ENCODE measurements at regions not wholly inside any gene's neighbourhood (a gene's known extent, or its start where the extent isn't known, plus 50 kb on each side); places are given as distances from the start of the nearest gene placed in this dataset.

DNA sequence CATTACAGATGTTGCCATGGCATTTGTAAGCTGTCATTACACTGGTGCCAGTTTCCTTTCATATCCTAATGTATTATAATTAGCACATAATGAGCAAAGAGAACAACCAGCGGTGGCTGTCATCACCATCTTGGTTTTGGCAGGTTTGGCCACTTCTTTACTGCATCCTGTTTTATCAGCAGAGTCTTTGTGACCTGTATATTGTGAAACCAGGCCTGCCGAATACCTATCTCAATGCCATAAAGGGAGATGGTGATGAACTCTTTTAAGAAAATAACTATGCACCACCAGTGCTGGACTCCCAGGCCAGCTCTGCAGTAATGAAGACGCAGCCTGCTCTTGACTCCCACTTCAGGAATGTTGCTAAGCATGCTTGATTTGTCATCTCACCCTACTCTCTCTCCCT, 458.1 kb upstream of the NR2F2 start:
- DNase-seq (ENCODE audit: low spot score): no peak

DNA sequence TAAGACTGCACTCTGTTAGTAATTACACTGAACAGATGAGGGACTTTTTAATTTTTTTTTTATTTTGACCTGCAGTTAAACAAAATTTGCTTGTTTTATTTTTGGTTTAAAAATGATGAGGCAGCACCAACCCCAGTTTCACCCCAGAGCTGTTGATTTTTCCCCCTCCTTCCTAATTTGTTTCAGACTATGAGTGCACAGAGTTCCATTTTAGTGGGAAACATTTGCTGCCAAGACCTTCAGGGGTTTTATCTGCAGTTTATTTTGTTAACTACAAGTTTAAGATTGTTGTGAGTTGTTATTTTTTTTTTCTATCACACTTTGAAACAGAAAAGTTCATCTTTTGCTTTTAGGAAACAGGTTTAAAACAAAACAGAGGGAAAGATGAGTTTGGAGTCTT, 455.9 kb upstream of the NR2F2 start:
- no peak for DNase-seq (ENCODE audit: low spot score)

DNA sequence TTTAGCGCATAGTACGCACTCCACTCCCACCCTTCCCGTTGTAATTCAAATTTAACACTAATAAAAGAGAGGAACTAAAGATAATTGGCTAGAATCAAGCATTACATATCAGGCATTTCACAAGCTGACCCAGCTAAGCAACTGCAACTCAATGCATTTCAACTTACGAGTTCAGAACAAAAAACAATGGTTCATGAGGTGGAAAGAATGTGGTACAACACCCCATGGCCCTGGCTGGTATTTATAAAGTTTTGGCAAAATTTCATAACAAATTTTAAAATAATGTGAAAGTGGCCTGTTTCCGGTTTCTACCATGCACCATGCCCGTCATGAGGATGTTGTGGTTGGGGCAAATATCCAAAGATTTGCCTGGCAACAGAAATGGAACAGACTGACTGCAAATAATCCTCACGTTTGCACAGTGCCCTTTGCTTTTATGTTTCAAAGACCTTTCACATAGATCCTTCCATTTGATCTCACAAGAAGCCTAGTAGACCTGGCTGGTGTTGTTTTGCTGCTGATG, 455.3 kb upstream of the NR2F2 start:
- no peak for DNase-seq (ENCODE audit: low spot score)

DNA sequence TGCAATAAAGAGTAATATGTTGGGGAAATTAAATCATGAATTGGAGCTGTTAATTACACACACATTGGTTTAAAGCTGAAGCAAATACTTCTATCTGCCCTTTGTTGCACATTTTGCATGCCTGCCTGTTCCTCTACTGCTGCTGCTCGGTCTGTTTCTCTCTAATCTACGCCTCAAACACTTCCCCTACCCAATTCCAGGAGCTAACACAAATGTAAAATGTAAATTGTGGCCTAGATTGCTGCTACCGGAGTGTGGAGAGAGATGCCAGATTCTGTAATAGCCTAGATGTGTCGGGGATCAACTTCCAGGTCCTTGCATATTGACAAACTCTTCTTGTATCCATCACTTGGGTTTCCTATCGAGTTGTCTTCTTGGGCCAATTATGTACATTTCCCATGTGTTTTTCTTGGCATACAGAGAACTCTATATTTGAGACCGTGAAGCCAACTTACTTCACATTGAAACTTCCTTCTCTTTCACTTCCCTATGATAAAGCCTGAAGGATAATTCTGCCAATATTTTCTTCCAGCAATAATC, 450.4 kb upstream of the NR2F2 start:
- DNase-seq (ENCODE audit: low spot score): no peak

- DNase-seq (ENCODE audit: low spot score): no peak
These were observed 449.9 kb upstream of the NR2F2 start for GRCh38 chr15:95880630-95881029.

DNA sequence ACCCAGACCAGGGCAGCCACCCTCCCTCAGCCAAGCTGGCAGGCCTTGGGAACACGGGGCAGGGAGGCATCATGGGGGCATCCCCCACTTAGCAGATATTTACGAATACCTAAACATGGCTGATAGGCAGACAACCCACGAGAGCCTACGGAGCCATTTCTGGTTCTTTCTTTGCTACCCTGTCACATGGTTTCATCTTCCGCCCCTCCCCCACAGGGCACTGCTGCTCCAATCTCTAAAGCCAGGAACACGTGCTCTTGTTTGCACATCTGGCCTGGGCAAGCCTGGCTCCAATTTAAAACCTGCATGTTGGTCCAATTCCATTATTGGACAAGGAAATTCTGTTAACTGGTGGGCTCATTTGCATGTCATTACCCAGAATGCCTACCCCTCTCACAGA, 447.4 kb upstream of the NR2F2 start:
- no peak for DNase-seq (ENCODE audit: low spot score)

DNA sequence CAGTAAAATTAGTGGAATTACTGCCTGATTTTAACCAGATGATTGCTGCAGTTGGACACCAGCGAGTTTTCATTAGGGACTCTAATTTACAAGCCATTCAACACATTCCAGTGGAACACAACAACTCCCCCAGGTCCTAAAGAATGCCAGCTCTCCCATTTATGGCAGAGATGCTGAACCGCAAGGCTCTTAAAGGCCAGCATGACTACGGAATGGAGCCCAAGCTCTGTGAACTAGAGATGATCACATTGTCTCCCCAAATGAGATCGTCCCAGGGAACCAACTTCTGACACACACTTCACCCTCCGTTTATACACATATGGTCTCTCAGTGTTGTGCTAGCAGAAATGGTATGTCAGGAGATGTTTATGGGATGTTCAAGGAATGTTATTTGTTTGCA, 446.2 kb upstream of the NR2F2 start:
- no peak for DNase-seq (ENCODE audit: low spot score)

GRCh38 chr15:95887666-95888390, 442.7 kb upstream of the NR2F2 start:
- no peak for DNase-seq (ENCODE audit: low spot score)

DNA sequence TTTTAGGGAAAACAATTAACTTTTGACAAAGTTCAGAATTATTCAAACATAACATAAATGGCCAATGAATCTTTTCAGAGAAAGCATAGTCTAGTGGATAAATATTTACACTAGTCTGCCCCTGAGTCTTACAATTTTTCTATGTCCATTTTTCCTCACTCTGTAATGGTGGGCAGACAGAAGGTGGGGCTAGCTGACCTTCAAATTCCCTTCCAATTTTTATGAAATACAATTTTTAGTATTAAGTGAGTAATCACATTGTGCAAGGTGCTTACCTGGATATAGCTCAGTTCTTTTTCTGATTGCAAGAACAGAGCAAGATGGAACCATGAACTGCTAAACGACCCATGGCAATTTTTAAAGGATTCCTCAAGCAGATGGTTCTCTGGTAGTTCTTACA, 441.7 kb upstream of the NR2F2 start:
- DNase-seq (ENCODE audit: low spot score): no peak

DNA sequence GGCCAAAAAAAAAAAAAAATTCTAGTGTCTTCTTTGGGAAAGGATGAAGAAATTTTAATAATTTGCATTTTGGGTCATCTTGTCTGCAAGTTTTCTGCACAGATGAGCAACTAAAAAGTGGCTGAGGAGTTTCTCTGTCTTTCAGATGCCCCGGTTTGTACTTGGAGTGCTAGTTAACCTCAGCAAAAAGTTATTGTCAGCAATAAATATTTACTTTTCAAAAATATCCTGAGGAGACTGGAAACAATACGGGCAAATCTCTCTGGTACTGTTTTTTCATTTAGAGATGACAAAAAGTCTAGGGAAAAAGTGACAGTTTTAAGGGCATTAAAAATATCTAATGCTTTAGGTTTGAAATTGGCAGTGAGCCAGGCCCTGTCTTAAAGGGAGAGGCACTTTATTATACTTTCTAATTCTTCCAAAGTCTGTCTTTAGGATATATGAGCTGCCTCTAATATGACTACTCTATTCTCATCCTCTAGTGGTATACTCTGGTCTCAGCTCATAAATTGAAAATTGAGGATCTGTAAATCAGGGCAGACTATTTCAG, 436.0 kb upstream of the NR2F2 start:
- no peak for DNase-seq (ENCODE audit: low spot score)

DNA sequence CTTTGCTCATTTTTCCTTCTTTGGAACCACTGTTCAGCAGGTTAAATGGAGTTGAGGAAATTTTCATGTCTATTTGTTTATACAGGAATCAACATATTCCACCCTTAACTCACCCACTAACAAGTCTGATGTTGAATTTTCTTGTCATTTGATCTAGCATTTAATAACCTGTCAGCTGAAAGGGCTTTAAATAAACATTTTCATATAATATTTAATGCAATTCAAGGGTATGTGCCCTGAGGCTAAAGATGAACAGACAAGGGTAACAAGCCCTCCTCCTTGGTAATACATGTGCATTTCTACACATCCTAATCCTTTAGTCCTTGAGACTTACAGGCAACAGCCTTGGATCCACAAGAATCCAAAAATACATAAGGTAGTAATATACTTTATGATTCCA, 435.0 kb upstream of the NR2F2 start:
- no peak for DNase-seq (ENCODE audit: low spot score)

- no peak for DNase-seq (ENCODE audit: low spot score)
These were observed 432.8 kb upstream of the NR2F2 start for GRCh38 chr15:95897651-95898050.

GRCh38 chr15:95898761-95899160, 431.7 kb upstream of the NR2F2 start:
- no peak for DNase-seq (ENCODE audit: low spot score)

- DNase-seq (ENCODE audit: low spot score): no peak
These were observed 429.2 kb upstream of the NR2F2 start for GRCh38 chr15:95901271-95901670.

DNA sequence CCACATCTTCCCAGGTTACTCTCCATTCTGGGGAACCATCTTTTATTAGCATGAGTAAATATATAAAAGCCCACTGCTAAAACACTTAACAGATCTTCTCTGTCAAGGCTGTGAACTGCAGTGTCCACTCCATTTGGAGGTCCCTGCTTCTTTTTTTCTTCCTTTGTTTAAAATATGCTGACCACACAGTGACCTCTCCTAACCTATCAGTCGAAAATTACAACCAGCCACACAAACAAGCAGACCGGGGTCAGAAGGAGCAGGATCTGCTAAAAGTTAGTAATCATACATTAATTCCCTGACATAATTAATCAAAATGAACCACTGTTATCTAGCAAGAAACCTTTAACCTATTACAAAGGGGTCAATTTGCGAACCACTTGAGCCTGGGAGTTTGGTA, 427.9 kb upstream of the NR2F2 start:
- no peak for DNase-seq (ENCODE audit: low spot score)

DNA sequence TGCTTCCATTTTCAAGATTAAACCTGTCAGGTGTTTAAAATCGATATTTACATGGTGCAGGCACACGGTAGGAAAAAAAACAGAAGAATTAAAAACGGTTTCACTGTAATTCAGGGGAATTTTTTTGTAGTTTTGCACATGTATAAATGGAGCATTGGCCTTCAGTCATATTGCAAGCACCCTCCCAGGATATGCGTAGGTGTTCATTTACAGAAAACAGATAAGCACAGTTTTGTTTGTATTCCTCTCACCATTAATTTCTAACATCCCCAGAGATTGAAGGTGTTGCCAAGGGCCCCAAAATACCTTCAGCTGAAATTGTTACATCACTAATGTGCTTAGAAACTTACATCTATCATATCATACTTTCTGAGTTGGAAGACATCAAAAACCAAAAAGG, 427.1 kb upstream of the NR2F2 start:
- no peak for DNase-seq (ENCODE audit: low spot score)

- no peak for DNase-seq (ENCODE audit: low spot score)
These were observed 419.8 kb upstream of the NR2F2 start for GRCh38 chr15:95910643-95911212.

DNA sequence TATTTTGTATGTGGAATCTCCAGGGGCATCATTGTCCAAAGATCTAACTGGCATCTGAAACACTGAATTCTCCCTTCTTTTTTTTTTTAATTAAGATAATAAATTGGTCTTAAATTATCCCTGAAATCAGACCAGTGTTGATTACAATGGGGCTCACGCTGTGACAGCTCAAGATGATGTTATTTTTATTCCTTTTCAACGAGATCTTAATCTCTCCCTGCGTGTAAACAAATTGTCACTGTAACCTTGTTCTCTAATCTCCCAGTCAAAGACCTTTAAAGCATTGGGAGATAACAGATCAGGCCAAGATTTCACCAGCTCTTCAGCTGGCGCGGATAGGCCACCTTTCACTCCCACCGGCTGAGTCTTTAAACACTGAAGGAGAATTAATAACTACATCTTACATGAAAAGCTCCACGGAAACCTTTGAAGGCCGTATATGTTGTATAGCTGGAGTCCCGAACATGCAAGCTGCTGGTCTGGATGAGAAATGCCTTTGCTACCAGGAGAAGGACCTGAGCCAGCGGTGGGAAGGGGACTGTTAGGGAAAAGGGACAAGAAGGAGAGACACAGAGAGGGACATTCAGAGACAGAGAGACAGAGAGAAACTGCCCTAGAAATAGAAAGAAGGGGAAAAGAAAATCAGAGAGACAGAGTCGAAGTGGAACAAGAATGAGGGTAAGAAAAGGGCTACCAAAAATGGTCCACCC, 418.8 kb upstream of the NR2F2 start:
- no peak for DNase-seq (ENCODE audit: low spot score)

DNA sequence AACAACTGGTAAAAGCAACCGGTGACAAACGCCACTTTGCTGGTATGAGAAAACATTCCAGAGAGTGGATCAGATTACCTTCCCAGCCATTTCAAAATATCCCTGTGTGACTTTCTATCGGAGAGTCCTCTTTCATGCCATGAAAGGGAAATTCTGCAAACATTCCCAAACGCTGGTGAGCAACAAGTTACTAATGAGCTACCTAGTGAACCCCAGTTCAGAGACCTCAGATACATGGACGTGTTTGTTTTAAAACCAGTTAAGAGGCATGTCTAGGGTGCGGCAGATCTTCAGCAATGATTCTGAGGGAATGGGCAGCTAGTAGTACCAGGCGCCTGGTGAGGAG, 418.2 kb upstream of the NR2F2 start:
- DNase-seq (ENCODE audit: low spot score): no peak

- DNase-seq (ENCODE audit: low spot score): no peak
These were observed 417.8 kb upstream of the NR2F2 start for GRCh38 chr15:95912728-95913127.

DNA sequence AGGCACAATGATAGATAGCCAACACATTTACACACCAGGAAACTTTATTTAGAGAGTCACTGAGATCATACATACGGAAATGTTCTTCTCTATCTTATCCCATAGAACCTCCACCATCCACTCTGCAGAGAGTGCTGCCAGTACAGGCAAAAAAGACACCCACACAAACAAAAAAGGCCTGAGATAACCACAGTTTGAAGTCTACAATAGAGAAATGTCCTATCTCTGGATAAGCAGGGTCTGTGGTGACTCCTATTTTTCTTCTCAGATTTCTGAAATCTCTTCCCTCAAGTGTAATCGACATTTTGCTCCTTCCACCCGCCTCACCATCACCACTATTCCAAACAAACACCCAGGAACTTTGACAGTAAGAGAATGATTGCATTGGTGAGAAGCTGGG, 413.9 kb upstream of the NR2F2 start:
- DNase-seq (ENCODE audit: low spot score): no peak

- DNase-seq (ENCODE audit: low spot score): no peak
These were observed 412.0 kb upstream of the NR2F2 start for GRCh38 chr15:95918525-95918924.

DNA sequence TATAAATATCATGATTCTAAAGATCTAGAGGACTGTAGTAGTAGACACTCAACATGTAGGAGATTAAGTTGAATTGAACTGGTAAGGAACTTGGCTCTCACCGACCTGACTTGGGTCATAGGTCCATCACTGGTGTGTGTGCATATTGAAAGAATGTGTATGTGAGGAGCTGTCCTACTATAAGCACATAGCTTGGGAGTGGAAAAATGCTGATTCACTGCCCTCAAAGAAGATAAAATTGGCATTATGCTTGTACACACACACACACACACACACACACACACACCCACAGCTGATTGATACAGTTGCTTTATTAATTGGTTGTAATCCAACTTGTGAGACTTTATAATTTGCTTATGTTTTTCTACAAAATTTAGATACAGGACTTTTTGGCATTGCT, 411.0 kb upstream of the NR2F2 start:
- no peak for DNase-seq (ENCODE audit: low spot score)

Data from germinal center (tissue), 1 donor.